A549 (cell line): ENCODE measurements at regions not wholly inside any gene's neighbourhood (a gene's known extent, or its start where the extent isn't known, plus 50 kb on each side); places are given as distances from the start of the nearest gene placed in this dataset.

Experiments
- CBX2 ChIP-seq: fragments of 200-600 bp; sonication (generic); IDR thresholded peaks from 2 replicates; pipeline ENCODE4 v1.6.1; 2016; ENCODE audit warnings: low read depth, mild to moderate bottlenecking, borderline replicate concordance
- CBX8 ChIP-seq: fragments of 200-600 bp; sonication (generic); IDR thresholded peaks from 2 replicates; pipeline ENCODE4 v1.6.1; 2016
- PBX3 ChIP-seq: IDR thresholded peaks from 2 replicates; pipeline ENCODE4 v1.6.1; 2012
- POLR2A ChIP-seq: IDR thresholded peaks from 2 replicates; pipeline ENCODE4 v1.6.1; 2012; ENCODE audit warnings: mild to moderate bottlenecking, low read length
- TF ChIP-seq, protein P1 (sequence below): fragments of 450-650 bp; IDR thresholded peaks from 2 replicates; pipeline ENCODE4 v1.6.1; 2014; ENCODE audit warnings: antibody characterized with exemption
- TF ChIP-seq, protein P2 (sequence below): fragments of >200 bp; sonication (Bioruptor Twin); formaldehyde crosslinking; IDR thresholded peaks from 3 replicates; pipeline ENCODE4 v1.5.1; 2016

GRCh38 chr5:72654231-72654630, 147.0 kb upstream of the ZNF366 start:
- TF ChIP-seq, protein P1, sequence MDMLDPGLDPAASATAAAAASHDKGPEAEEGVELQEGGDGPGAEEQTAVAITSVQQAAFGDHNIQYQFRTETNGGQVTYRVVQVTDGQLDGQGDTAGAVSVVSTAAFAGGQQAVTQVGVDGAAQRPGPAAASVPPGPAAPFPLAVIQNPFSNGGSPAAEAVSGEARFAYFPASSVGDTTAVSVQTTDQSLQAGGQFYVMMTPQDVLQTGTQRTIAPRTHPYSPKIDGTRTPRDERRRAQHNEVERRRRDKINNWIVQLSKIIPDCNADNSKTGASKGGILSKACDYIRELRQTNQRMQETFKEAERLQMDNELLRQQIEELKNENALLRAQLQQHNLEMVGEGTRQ, result no peak
- TF ChIP-seq POLR2A (no peak), PBX3 (no peak), CBX2 (no peak), CBX8 (no peak)
- TF ChIP-seq, protein P2, sequence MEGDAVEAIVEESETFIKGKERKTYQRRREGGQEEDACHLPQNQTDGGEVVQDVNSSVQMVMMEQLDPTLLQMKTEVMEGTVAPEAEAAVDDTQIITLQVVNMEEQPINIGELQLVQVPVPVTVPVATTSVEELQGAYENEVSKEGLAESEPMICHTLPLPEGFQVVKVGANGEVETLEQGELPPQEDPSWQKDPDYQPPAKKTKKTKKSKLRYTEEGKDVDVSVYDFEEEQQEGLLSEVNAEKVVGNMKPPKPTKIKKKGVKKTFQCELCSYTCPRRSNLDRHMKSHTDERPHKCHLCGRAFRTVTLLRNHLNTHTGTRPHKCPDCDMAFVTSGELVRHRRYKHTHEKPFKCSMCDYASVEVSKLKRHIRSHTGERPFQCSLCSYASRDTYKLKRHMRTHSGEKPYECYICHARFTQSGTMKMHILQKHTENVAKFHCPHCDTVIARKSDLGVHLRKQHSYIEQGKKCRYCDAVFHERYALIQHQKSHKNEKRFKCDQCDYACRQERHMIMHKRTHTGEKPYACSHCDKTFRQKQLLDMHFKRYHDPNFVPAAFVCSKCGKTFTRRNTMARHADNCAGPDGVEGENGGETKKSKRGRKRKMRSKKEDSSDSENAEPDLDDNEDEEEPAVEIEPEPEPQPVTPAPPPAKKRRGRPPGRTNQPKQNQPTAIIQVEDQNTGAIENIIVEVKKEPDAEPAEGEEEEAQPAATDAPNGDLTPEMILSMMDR, result no peak
